ENCODE measurements at regions not wholly inside any gene's neighbourhood (a gene's known extent, or its start where the extent isn't known, plus 50 kb on each side); places are given as distances from the start of the nearest gene placed in this dataset.

DNA sequence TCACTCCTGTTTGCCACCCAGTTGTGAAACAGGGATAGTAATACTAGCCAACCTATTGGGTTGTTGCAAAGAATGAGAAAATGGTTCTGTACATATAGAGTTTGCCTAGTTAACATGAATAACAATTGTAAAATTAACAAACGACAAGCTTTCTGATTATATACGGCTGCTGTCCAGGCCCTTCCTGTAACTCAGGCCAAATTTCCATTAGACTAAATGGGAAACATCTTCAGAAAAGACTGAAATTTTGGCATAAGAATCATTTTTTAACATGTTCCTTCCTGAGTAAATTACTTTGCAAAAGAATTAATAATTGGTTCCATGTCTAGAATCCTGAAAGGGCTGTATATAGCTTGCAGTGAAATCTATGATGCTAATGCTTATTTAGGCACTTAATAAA is 117.7 kb upstream of the SATB2 start:
- H3K36me3 Mint-ChIP-seq (ENCODE audit: insufficient read depth in 1 of 3, low read depth in 3 of 3) = no peaks in the 10 kb centered on the region
- H2AK5ac ChIP-seq (ENCODE audit: insufficient read length, low read length) = no peak overlapping the region
- H4K91ac ChIP-seq (ENCODE audit: insufficient read length, low read depth, low read length) = no peak overlapping the region
- H3K27ac Mint-ChIP-seq = no peak overlapping the region
- no peak overlapping the region for H2AFZ ChIP-seq (ENCODE audit: low read length)
- H3K4ac ChIP-seq (ENCODE audit: low read depth, low read length) = no peak overlapping the region
- no peak overlapping the region for H3K9ac ChIP-seq (ENCODE audit: extremely low read depth, insufficient read length, low read length)
- H3K27me3 Mint-ChIP-seq (ENCODE audit: low read depth) = no peaks in the 10 kb centered on the region
- no peak for DNase-seq
- no peaks in the 10 kb centered on the region; the same call in 1 of the 2 replicates for H3K4me1 ChIP-seq (ENCODE audit: insufficient read depth, low read length)
- no peak overlapping the region for H3K18ac ChIP-seq (ENCODE audit: insufficient read length, low read depth, low read length)
- H3K23ac ChIP-seq (ENCODE audit: insufficient read length, low read depth, low read length) = no peak overlapping the region
- no peak overlapping the region for H3K27ac ChIP-seq (ENCODE audit: insufficient read length, low read depth, low read length)
- no peak overlapping the region for H2BK15ac ChIP-seq (ENCODE audit: low read depth, low read length)
- H4K8ac ChIP-seq (replicated peaks; ENCODE audit: insufficient read length, low read depth, low read length) = no peak overlapping the region
- no peak overlapping the region for H4K5ac ChIP-seq (ENCODE audit: insufficient read length, low read depth, low read length)
- H3K4me3 Mint-ChIP-seq = no peak overlapping the region
- H2BK120ac ChIP-seq (ENCODE audit: low read depth, low read length, poor library complexity, severe bottlenecking) = no peak overlapping the region
- no peaks in the 10 kb centered on the region for H3K9me3 ChIP-seq (ENCODE audit: control insufficient read depth, low read depth, low read length)
- H3K4me1 Mint-ChIP-seq = peaks cover 13 to 17% of the 10 kb centered on the region in 2 experiments
- H3K14ac ChIP-seq (ENCODE audit: insufficient read depth, low read length) = no peak overlapping the region
- H3K9me3 Mint-ChIP-seq = no peaks in the 10 kb centered on the region
- H3K4me2 ChIP-seq (ENCODE audit: insufficient read depth, insufficient read length, low read length) = no peak overlapping the region
- no peak overlapping the region for H3T11ph ChIP-seq (ENCODE audit: low read length)
- no CpG with 5 or more reads among the region's 2 CpGs for WGBS (ENCODE audit: extremely low coverage, insufficient read length, low lambda C conversion rate)
- H2BK5ac ChIP-seq (ENCODE audit: insufficient read length, low read length) = no peak overlapping the region
- no peaks in the 10 kb centered on the region for H4K20me1 ChIP-seq (ENCODE audit: control insufficient read depth, insufficient read depth, insufficient read length)
- H3K79me2 ChIP-seq (ENCODE audit: insufficient read depth, low read length) = no peaks in the 10 kb centered on the region
- H3K56ac ChIP-seq (ENCODE audit: insufficient read length, low read depth, low read length) = no peak overlapping the region
- H3K79me1 ChIP-seq (ENCODE audit: insufficient read depth, low read depth, low read length, poor library complexity, severe bottlenecking) = no peaks in the 10 kb centered on the region
- no peak overlapping the region for H2BK20ac ChIP-seq (ENCODE audit: low read depth, low read length, poor library complexity, severe bottlenecking)
- no peak for TF ChIP-seq CTCF (conservative IDR thresholded peaks at IDR 0.05)
- H2BK12ac ChIP-seq (ENCODE audit: insufficient read length, low read depth, low read length) = no peak overlapping the region
- no peaks in the 10 kb centered on the region for H3K23me2 ChIP-seq (ENCODE audit: insufficient read length, low read depth, low read length, poor library complexity, severe bottlenecking)
- no peaks in the 10 kb centered on the region for H3K27me3 ChIP-seq (ENCODE audit: insufficient read depth, low read length)

All from H9 (cell line).